ENCODE measurements at regions not wholly inside any gene's neighbourhood (a gene's known extent, or its start where the extent isn't known, plus 50 kb on each side); places are given as distances from the start of the nearest gene placed in this dataset.

DNA sequence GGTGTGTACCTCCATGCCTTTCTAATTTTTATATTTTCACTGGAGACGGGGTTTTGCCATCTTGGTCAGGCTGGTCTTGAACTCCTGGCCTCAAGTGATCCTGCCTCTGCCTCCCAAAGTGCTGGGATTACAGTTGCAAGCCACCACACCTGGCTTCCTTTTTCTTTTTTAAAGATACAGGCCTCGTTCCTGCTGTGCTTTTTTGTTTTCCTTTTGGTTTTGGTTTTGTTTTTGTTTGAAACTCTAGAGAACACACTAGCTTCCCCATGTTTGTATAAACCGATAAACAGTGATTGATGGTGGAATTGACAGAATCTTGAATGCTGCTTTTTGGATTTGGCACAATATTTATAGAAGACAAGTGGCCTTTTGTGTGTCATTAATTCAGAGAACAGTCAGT lies 1603.4 kb downstream of the MAT2B start:
- no peak for DNase-seq (ENCODE audit: low spot score)
- in situ Hi-C loops (cut with MboI; ENCODE audit: low pct_unique_long_range_greater_than_20kb, low sequenced_read_pairs, unreplicated experiment) = no loop called here
- TF ChIP-seq CTCF (IDR thresholded peaks at IDR 0.05; ENCODE audit: extremely low read depth, insufficient read depth, missing control alignments) = no peak

DNA sequence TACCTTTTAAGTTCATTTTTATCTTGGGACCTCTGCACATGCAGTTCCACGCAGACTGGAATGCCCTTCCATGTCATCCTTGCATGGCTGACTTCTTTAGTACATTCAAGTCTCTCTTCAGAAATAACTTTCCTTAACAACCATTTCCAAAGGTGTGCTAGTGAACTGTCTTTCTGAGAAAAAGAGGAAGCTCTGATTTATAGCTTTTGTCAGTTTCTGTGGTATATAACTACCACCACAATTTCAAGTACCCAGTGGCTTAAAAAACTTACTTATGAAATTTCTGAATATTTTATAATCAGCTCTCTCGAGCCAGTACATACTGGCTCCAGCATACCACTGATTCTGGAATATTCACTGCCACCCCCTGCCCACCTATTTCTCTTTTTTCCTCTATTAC lies 1613.8 kb downstream of the MAT2B start:
- TF ChIP-seq CTCF (IDR thresholded peaks at IDR 0.05; ENCODE audit: extremely low read depth, insufficient read depth, missing control alignments) = no peak
- no peak for DNase-seq (ENCODE audit: low spot score)
- in situ Hi-C loops (cut with MboI; ENCODE audit: low pct_unique_long_range_greater_than_20kb, low sequenced_read_pairs, unreplicated experiment) = no loop called here

DNA sequence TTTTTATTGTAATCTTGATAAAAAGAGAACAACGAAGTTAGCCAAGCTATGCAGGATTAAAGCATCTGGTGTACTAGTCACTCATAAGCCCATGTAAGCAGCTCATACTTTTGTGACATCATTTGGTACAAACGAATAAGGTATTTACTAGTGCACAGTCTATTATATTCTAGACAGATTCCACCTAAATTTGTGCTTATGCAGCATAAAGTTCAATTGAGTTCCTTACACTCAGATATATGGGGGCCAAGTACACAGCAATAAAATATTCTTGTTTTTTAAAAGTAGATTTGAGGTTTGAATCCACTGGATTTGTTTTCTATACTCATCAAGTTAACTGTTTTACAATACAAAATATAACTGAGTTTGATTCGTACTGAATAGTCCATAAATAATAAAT lies 1621.2 kb downstream of the MAT2B start:
- DNase-seq (ENCODE audit: low spot score) = no peak
- no peak for TF ChIP-seq CTCF (IDR thresholded peaks at IDR 0.05; ENCODE audit: extremely low read depth, insufficient read depth, missing control alignments)
- in situ Hi-C loops (cut with MboI; ENCODE audit: low pct_unique_long_range_greater_than_20kb, low sequenced_read_pairs, unreplicated experiment) = no loop called here

DNA sequence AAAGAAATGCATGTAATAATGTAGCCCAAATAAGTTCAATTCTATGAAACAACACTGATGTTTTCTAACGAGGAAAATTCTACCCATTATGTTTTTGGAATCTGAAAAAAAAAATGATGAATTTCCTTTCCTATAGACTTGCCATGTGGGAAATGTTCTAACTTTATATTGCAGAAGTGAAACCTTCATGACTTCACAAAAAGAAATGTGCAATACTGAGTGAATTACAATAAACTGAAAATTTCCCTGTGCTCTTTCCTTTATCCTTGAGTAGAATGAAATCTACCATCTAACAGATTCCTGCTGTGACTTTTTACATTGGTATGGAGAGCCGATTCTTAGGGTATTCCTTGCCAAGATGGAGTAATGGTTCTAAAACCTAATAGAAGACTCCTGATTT lies 1622.5 kb downstream of the MAT2B start:
- in situ Hi-C loops (cut with MboI; ENCODE audit: low pct_unique_long_range_greater_than_20kb, low sequenced_read_pairs, unreplicated experiment) = no loop called here
- no peak for TF ChIP-seq CTCF (IDR thresholded peaks at IDR 0.05; ENCODE audit: extremely low read depth, insufficient read depth, missing control alignments)
- no peak for DNase-seq (ENCODE audit: low spot score)

DNA sequence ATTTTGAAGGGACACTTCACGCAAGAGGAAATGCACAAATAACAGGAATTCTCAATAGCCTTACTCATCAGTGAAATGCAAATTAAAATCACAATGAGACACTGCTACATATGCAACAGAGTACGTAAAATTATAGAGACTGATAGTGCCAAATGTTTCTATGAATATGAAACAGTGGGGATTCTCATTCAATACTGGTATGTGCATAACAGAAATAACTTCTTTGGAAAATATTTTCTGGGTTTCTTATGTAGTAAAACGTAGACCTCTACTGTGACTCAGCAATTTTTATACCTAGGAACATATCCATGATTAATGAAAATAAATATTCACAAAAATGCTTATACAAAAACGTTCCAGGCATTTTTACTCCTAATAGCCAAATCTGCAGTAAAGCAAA lies 1625.2 kb downstream of the MAT2B start:
- DNase-seq (ENCODE audit: low spot score) = no peak
- in situ Hi-C loops (cut with MboI; ENCODE audit: low pct_unique_long_range_greater_than_20kb, low sequenced_read_pairs, unreplicated experiment) = no loop called here

GRCh38 chr5:165134155-165134554 lies 1628.7 kb downstream of the MAT2B start:
- no peak for TF ChIP-seq CTCF (IDR thresholded peaks at IDR 0.05; ENCODE audit: extremely low read depth, insufficient read depth, missing control alignments)
- in situ Hi-C loops (cut with MboI; ENCODE audit: low pct_unique_long_range_greater_than_20kb, low sequenced_read_pairs, unreplicated experiment) = no loop called here
- DNase-seq (ENCODE audit: low spot score) = no peak

More for the DNA sequence above, 1625.2 kb downstream of the MAT2B start:
- no peak for TF ChIP-seq CTCF (IDR thresholded peaks at IDR 0.05; ENCODE audit: extremely low read depth, insufficient read depth, missing control alignments)

GRCh38 chr5:165135565-165135964 lies 1630.1 kb downstream of the MAT2B start:
- no peak for DNase-seq (ENCODE audit: low spot score)
- in situ Hi-C loops (cut with MboI; ENCODE audit: low pct_unique_long_range_greater_than_20kb, low sequenced_read_pairs, unreplicated experiment) = no loop called here
- TF ChIP-seq CTCF (IDR thresholded peaks at IDR 0.05; ENCODE audit: extremely low read depth, insufficient read depth, missing control alignments) = no peak
